Natural killer cell (primary cell): ENCODE measurements at regions not wholly inside any gene's neighbourhood (a gene's known extent, or its start where the extent isn't known, plus 50 kb on each side); places are given as distances from the start of the nearest gene placed in this dataset.

Experiments used
- ATAC-seq, 3 donors: fragments of 150-1000 bp in 2 of 3; fragments of 200-7000 bp in 1 of 3; cut with Tn5 transposase; 1 replicate in 1 of 3; 2 replicates in 2 of 3; pipeline ENCODE4 v1.10.0; 2021; ENCODE audit warnings: mild to moderate bottlenecking in 2 of 3, moderate library complexity in 2 of 3
- DNase-seq, 2 donors: peaks; one replicate each; pipeline versions ENCODE4 v3.0.0 to v3.0.0-alpha.2; 2013 to 2021; ENCODE audit warnings: mixed read lengths in 1 of 2
- H3K27ac ChIP-seq: one replicate; pipeline ENCODE4 v1.5.1; 2013; ENCODE audit warnings: mild to moderate bottlenecking, low read length
- H3K27me3 ChIP-seq: one replicate; pipeline ENCODE4 v1.6.1; 2013; ENCODE audit warnings: low read length; ENCODE audit not compliant: control insufficient read depth, insufficient read depth
- H3K36me3 ChIP-seq: one replicate; pipeline ENCODE4 v1.6.1; 2013; ENCODE audit warnings: low read length; ENCODE audit not compliant: control insufficient read depth, insufficient read depth
- H3K4me1 ChIP-seq: one replicate; pipeline ENCODE4 v1.6.1; 2013; ENCODE audit warnings: low read length; ENCODE audit not compliant: control insufficient read depth, insufficient read depth
- H3K4me3 ChIP-seq: one replicate; pipeline ENCODE4 v1.5.1; 2013; ENCODE audit warnings: low read length
- H3K9me3 ChIP-seq: one replicate; pipeline ENCODE4 v1.6.1; 2013; ENCODE audit warnings: low read length; ENCODE audit not compliant: control insufficient read depth, insufficient read depth
- H3K27ac Mint-ChIP-seq, 2 donors: one replicate each; pipeline ENCODE4 v1.8.0; 2022; ENCODE audit warnings: mild to moderate bottlenecking in 2 of 2, mixed read lengths in 2 of 2, moderate library complexity in 1 of 2
- H3K27me3 Mint-ChIP-seq, 2 donors: one replicate each; pipeline ENCODE4 v1.8.0; 2022; ENCODE audit warnings: low read depth in 2 of 2, mixed read lengths in 2 of 2
- H3K36me3 Mint-ChIP-seq: one replicate; pipeline ENCODE4 v1.8.0; 2022; ENCODE audit warnings: mixed read lengths
- H3K4me1 Mint-ChIP-seq, 2 donors: one replicate each; pipeline ENCODE4 v1.8.0; 2022; ENCODE audit warnings: mixed read lengths in 2 of 2
- H3K4me3 Mint-ChIP-seq: one replicate; pipeline ENCODE4 v1.8.0; 2022; ENCODE audit warnings: mild to moderate bottlenecking, moderate library complexity, mixed read lengths
- H3K9me3 Mint-ChIP-seq, 2 donors: one replicate each; pipeline ENCODE4 v1.8.0; 2022; ENCODE audit warnings: mixed read lengths in 2 of 2
- WGBS: methylation state at CpG from one replicate; pipeline ENCODE4 v1.1.7; 2013; ENCODE audit warnings: missing lambda C conversion rate; ENCODE audit not compliant: insufficient coverage; 5-methylcytosine and 5-hydroxymethylcytosine counted together
- intact Hi-C: fragments of 100-400 bp; cut with micrococcal nuclease; formaldehyde crosslinking; loops from one replicate; pipeline ENCODE4 v1.14.2; 2022
- TF ChIP-seq, protein P1 (sequence below): fragments of 200-600 bp; IDR thresholded peaks from one replicate; pipeline ENCODE4 v1.8.0; 2022; ENCODE audit warnings: antibody characterized with exemption

DNA sequence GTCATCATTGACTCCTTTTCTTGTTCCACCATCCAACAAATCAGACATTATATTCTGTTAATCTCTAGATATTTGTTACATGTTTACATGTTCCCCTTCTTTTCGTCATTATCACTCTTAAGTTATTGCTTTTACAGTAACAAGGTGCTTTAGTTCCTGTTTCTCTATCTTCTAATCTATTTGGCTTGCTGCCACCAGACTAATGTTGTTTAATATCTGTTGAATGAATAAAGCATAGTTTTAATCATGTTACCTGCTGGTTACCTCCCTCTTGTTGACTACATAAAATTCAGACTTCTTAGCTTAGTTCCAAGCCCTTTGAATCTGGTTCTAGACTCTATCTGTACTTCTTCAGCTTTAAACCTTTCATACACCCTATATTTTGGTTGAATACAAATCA, 129.8 kb upstream of the TRIM2 start:
- TF ChIP-seq, protein P1, sequence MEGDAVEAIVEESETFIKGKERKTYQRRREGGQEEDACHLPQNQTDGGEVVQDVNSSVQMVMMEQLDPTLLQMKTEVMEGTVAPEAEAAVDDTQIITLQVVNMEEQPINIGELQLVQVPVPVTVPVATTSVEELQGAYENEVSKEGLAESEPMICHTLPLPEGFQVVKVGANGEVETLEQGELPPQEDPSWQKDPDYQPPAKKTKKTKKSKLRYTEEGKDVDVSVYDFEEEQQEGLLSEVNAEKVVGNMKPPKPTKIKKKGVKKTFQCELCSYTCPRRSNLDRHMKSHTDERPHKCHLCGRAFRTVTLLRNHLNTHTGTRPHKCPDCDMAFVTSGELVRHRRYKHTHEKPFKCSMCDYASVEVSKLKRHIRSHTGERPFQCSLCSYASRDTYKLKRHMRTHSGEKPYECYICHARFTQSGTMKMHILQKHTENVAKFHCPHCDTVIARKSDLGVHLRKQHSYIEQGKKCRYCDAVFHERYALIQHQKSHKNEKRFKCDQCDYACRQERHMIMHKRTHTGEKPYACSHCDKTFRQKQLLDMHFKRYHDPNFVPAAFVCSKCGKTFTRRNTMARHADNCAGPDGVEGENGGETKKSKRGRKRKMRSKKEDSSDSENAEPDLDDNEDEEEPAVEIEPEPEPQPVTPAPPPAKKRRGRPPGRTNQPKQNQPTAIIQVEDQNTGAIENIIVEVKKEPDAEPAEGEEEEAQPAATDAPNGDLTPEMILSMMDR: no peak
- H3K4me1 Mint-ChIP-seq: no peaks in the 10 kb centered on the region
- WGBS: no CpG with 5 or more reads among the region's 1 CpG
- intact Hi-C loops: no loop called here
- H3K4me1 ChIP-seq: no peaks in the 10 kb centered on the region
- no peaks in the 10 kb centered on the region for H3K9me3 ChIP-seq
- H3K27ac Mint-ChIP-seq: no peak overlapping the region
- no peaks in the 10 kb centered on the region for H3K9me3 Mint-ChIP-seq
- peaks cover 0 to 3% of the 10 kb centered on the region in 2 donors for H3K27me3 Mint-ChIP-seq
- no peak overlapping the region for H3K4me3 Mint-ChIP-seq
- no peaks in the 10 kb centered on the region for H3K36me3 Mint-ChIP-seq
- H3K36me3 ChIP-seq: no peaks in the 10 kb centered on the region
- no peaks in the 10 kb centered on the region for H3K27me3 ChIP-seq
- no peak overlapping the region for H3K27ac ChIP-seq
- ATAC-seq (no peak), DNase-seq (no peak)
- no peak overlapping the region for H3K4me3 ChIP-seq

DNA sequence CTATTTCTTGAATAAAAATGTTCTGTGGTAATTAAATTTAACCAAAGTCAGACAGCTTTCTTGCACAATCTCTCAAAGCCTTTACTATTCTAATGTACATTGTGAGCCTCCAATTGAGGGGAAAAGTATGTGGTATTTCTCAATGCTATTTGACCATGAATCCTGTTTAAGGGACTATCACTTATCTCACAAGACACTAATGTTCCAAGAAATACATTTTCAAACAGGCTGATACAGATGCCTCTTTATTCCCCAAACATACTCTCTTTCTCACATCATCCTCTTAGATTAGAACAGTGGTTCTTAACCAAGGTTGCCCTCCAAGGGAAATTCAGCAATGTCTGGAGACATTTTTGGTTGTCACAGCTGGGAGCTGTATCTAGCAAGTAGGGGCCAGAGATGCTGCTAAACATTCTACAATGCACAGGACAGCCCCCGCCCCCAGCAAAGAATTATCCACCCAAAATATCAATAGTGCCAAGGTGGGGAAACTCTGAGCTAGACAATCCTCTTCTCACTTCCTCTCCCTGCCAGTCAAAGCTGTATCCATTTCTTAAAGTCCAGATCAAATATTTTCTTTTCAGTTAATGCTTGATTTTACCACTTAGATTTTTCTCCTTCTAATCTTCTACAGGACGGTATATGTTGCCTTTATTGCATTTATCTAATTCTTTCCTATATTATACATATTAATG, 129.2 kb upstream of the TRIM2 start:
- H3K9me3 Mint-ChIP-seq: no peaks in the 10 kb centered on the region
- Histone ChIP-seq H3K27ac (no peak overlapping the region), H3K27me3 (no peaks in the 10 kb centered on the region), H3K9me3 (no peaks in the 10 kb centered on the region), H3K4me3 (no peak overlapping the region), H3K4me1 (peaks cover under 1% of the 10 kb centered on the region), H3K36me3 (no peaks in the 10 kb centered on the region)
- peaks cover 0 to 3% of the 10 kb centered on the region in 2 donors for H3K27me3 Mint-ChIP-seq
- no peak overlapping the region for H3K4me3 Mint-ChIP-seq
- TF ChIP-seq, protein P1: no peak
- DNase-seq (no peak), ATAC-seq (no peak)
- whole genome bisulfite sequencing: 88% methylated on average over 1 of the region's 2 CpGs
- no peaks in the 10 kb centered on the region for H3K36me3 Mint-ChIP-seq
- H3K27ac Mint-ChIP-seq: no peak overlapping the region
- H3K4me1 Mint-ChIP-seq: no peaks in the 10 kb centered on the region
- intact Hi-C loops: no loop called here

DNA sequence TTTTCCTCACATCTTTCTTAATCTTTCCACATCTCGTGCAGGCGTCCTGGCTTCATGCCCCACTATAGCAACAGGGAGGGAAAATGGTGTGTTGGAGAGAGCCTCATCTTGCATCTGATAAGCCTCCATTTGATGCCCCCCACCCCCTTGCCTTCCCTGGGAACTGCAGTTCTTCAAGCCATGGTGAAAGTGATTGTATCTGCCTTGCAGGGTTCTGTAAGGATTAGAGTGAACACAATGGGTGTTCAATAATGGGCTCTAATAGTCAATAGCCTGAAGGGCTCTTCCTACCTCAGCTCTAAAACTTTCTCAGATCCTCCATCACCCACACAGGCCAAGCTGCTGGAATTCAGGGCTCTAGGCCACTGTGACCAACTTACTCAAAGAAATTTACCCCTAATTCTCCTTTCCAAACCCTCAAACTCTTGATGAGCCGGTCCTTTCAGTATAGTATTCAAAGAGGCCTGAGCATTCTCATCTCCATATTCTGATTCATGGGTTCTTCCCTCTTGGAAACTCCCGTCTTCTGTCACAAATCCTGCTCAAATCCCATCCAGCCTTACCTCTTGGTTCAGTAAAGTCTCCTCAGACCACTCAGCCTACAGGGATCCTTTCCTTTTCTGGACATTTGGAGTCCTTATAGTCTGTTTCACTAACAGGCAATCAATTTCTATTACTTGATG, 128.3 kb upstream of the TRIM2 start:
- WGBS: 89% methylated on average over 2 of the region's 4 CpGs
- H3K4me3 Mint-ChIP-seq: no peak overlapping the region
- no peak overlapping the region for H3K27ac Mint-ChIP-seq
- peaks cover 0 to 5% of the 10 kb centered on the region in 2 donors for H3K27me3 Mint-ChIP-seq
- Histone ChIP-seq H3K27ac (no peak overlapping the region), H3K9me3 (no peaks in the 10 kb centered on the region), H3K4me3 (no peak overlapping the region), H3K4me1 (peaks cover 4% of the 10 kb centered on the region), H3K36me3 (no peaks in the 10 kb centered on the region), H3K27me3 (no peaks in the 10 kb centered on the region)
- no peaks in the 10 kb centered on the region for H3K4me1 Mint-ChIP-seq
- TF ChIP-seq, protein P1: no peak
- no peaks in the 10 kb centered on the region for H3K36me3 Mint-ChIP-seq
- DNase-seq (no peak), ATAC-seq (no peak)
- H3K9me3 Mint-ChIP-seq: no peaks in the 10 kb centered on the region
- intact Hi-C loops: no loop called here
